ENCODE measurements at regions not wholly inside any gene's neighbourhood (a gene's known extent, or its start where the extent isn't known, plus 50 kb on each side); places are given as distances from the start of the nearest gene placed in this dataset.

DNA sequence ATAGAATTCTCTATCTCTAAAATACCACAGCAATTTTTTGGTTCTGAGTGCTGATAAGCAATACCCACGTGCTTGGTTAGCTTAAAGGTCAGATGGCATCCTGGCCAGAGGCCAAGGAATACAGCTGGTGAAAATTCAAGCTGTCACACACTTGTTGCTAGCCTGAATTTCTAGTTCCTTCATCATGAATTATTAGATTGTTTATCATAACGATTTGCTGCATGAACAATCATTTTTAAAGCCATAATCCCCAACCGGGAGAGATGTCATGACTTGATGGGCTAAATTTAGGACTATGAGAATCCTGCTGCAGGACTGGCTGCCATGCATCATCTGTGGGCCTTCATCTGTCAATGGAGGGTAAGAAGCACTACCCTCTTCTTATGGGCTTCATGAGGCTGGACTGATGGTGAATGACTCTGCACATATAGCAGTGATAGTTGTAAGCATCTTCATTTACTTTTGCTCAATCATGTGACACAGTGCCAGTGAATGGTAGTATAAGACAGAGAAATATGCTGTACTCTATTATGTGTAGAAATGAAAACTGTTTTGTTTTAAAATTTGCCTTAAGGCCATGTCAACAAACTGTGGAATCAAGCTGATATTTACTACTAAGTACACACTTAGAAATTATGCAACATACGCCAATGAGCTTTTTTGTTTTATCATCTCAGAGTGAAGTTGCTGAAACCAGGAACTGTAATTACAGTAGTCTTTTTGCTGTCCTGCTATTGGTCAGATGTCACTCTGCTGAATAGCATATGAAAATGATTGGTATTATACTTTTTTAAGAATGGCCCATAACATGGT lies 80.5 kb upstream of the RALGPS2 start:
- TF ChIP-seq POLR2A (IDR thresholded peaks at IDR 0.05; ENCODE audit: low read length), result no peak
- peak; percentile 22 for TF ChIP-seq GATA1 (IDR thresholded peaks at IDR 0.05; ENCODE audit: low read depth, low read length)
